ENCODE measurements at regions not wholly inside any gene's neighbourhood (a gene's known extent, or its start where the extent isn't known, plus 50 kb on each side); places are given as distances from the start of the nearest gene placed in this dataset.

DNA sequence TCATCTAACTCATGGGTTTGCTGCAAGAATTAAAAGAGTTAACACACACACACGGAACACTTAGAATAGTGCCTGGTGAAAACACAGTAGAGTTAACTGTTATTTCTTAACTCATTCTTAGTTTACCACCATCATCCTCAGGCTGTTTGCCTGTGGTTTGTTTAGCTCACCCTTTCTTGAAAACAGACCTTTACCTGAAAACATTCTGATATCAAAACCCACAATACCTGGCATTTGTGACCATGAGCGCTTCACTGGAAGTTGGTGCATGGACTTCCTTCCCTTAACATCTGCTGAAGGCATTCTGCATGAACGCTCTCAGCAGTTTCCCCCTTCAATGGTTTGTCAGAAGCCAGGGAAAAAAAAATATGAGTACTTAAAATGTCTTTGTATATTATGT, 256.0 kb downstream of the ETS1 start:
- POLR2A ChIA-PET, result no interaction called here
- no peak for DNase-seq (ENCODE audit: low read depth, low spot score)
- Histone ChIP-seq H2AFZ (ENCODE audit: control insufficient read depth, low read depth, low read length) (no peak overlapping the region), H3K27me3 (replicated peaks in 1 of 2; ENCODE audit: control insufficient read depth in 2 of 2, insufficient read depth in 2 of 2, low read length in 1 of 2) (no peaks in the 10 kb centered on the region), H3K36me3 (ENCODE audit: control insufficient read depth in 2 of 2, insufficient read depth in 2 of 2, low read length in 1 of 2) (no peaks in the 10 kb centered on the region), H3K4me1 (ENCODE audit: control insufficient read depth, insufficient read depth, low read length) (no peaks in the 10 kb centered on the region), H3K4me3 (no peak overlapping the region), H3K9ac (ENCODE audit: control insufficient read depth, insufficient read depth, low read length) (no peak overlapping the region), H3K4me2 (ENCODE audit: control insufficient read depth, insufficient read depth) (no peak overlapping the region), H3K27ac (ENCODE audit: control insufficient read depth, insufficient read depth) (no peak overlapping the region), H3K9me3 (replicated peaks; ENCODE audit: control insufficient read depth, insufficient read depth, low read length) (no peaks in the 10 kb centered on the region), H3K79me2 (ENCODE audit: control insufficient read depth, insufficient read depth, low read length) (no peaks in the 10 kb centered on the region), H4K20me1 (ENCODE audit: control insufficient read depth, insufficient read depth) (no peaks in the 10 kb centered on the region)
- no peak for ATAC-seq
- SMC1A ChIA-PET (ENCODE audit: uncharacterized antibody, unreplicated experiment), result interaction anchor here (1.1 kb wide), 1 partner anchor 13 kb away, joined by 3 read pairs; no protein-coding TSS in a partner anchor
- in situ Hi-C loops (cut with MboI) (no loop called here), intact Hi-C loops (cut with micrococcal nuclease; ENCODE audit: unreplicated experiment) (no loop called here)
- WGBS (ENCODE audit: insufficient coverage, insufficient replicate concordance, low lambda C conversion rate, missing lambda C conversion rate), result 28% methylated on average over 3 of the region's 3 CpGs
- TF ChIP-seq EED (IDR thresholded peaks at IDR 0.05; ENCODE audit: low read depth) (no peak), ZNF24 (IDR thresholded peaks at IDR 0.05) (no peak), RFX5 (IDR thresholded peaks at IDR 0.05; ENCODE audit: low read depth, low read length) (no peak), HCFC1 (IDR thresholded peaks at IDR 0.05; ENCODE audit: low read length) (no peak), GATAD2B (conservative IDR thresholded peaks at IDR 0.05; ENCODE audit: low read depth) (no peak), CBX3 (IDR thresholded peaks at IDR 0.05; ENCODE audit: borderline replicate concordance, low read depth) (no peak), SIX5 (IDR thresholded peaks at IDR 0.05; ENCODE audit: low read depth, low read length, severe bottlenecking) (no peak), E2F8 (IDR thresholded peaks at IDR 0.05; ENCODE audit: low read depth, partially characterized antibody) (no peak), SUZ12 (IDR thresholded peaks at IDR 0.05; ENCODE audit: unreplicated experiment) (no peak), NKRF (conservative IDR thresholded peaks at IDR 0.05) (no peak), BCL11A (IDR thresholded peaks at IDR 0.05; ENCODE audit: low read depth, low read length) (no peak), ZNF274 (IDR thresholded peaks at IDR 0.05; ENCODE audit: insufficient read depth, insufficient read length) (no peak), BCL3 (IDR thresholded peaks at IDR 0.05; ENCODE audit: borderline replicate concordance, insufficient read depth, low read depth, low read length, poor library complexity, severe bottlenecking) (no peak), BRCA1 (IDR thresholded peaks at IDR 0.05; ENCODE audit: low read depth, low read length) (no peak), PAX5 (IDR thresholded peaks at IDR 0.05; ENCODE audit: borderline replicate concordance, low read depth, low read length) (no peak)
- TF ChIP-seq, protein P1, sequence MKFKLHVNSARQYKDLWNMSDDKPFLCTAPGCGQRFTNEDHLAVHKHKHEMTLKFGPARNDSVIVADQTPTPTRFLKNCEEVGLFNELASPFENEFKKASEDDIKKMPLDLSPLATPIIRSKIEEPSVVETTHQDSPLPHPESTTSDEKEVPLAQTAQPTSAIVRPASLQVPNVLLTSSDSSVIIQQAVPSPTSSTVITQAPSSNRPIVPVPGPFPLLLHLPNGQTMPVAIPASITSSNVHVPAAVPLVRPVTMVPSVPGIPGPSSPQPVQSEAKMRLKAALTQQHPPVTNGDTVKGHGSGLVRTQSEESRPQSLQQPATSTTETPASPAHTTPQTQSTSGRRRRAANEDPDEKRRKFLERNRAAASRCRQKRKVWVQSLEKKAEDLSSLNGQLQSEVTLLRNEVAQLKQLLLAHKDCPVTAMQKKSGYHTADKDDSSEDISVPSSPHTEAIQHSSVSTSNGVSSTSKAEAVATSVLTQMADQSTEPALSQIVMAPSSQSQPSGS (IDR thresholded peaks at IDR 0.05; ENCODE audit: low read length), result no peak
- TF ChIP-seq, protein P2, sequence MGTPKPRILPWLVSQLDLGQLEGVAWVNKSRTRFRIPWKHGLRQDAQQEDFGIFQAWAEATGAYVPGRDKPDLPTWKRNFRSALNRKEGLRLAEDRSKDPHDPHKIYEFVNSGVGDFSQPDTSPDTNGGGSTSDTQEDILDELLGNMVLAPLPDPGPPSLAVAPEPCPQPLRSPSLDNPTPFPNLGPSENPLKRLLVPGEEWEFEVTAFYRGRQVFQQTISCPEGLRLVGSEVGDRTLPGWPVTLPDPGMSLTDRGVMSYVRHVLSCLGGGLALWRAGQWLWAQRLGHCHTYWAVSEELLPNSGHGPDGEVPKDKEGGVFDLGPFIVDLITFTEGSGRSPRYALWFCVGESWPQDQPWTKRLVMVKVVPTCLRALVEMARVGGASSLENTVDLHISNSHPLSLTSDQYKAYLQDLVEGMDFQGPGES (IDR thresholded peaks at IDR 0.05), result no peak
- CTCF ChIA-PET, result interaction anchor here (0.6 kb wide), 1 partner anchor 10 kb away, joined by 3 read pairs; no protein-coding TSS in a partner anchor
- no TSS peak for BruUV-seq (replicated peaks)
- FAIRE-seq, result no peak
- RAD21 ChIA-PET (ENCODE audit: unreplicated experiment), result no interaction called here

All from GM12878 (cell line).